DND-41 (cell line): ENCODE measurements at regions not wholly inside any gene's neighbourhood (a gene's known extent, or its start where the extent isn't known, plus 50 kb on each side); places are given as distances from the start of the nearest gene placed in this dataset.

Source experiments
- ATAC-seq: fragments of 200-7000 bp; cut with Tn5 transposase; 3 replicates; pipeline ENCODE4 v1.9.1; 2021; ENCODE audit warnings: low read depth; ENCODE audit not compliant: insufficient read depth
- DNase-seq: peaks from one replicate; pipeline ENCODE4 v3.0.0-alpha.2; 2020
- H2AFZ ChIP-seq: 2 replicates; pipeline ENCODE4 v1.6.0; 2012; ENCODE audit warnings: low read depth, low read length
- H3K27ac ChIP-seq: 2 replicates; pipeline ENCODE4 v1.5.1; 2012; ENCODE audit warnings: low read length, inconsistent platforms
- H3K27me3 ChIP-seq: fragments of 200-600 bp; sonication (generic); 2 replicates; pipeline ENCODE4 v1.6.0; 2012; ENCODE audit warnings: low read length, mild to moderate bottlenecking, inconsistent platforms; ENCODE audit not compliant: insufficient read depth, poor library complexity
- H3K36me3 ChIP-seq: 2 replicates; pipeline ENCODE4 v1.5.1; 2012; ENCODE audit warnings: low read length, inconsistent platforms; ENCODE audit not compliant: insufficient read depth
- H3K4me1 ChIP-seq: 2 replicates; pipeline ENCODE4 v1.5.1; 2012; ENCODE audit warnings: mild to moderate bottlenecking, low read length; ENCODE audit not compliant: insufficient read depth
- H3K4me2 ChIP-seq: 2 replicates; pipeline ENCODE4 v1.6.0; 2012; ENCODE audit warnings: mild to moderate bottlenecking, moderate library complexity, low read length, inconsistent platforms; ENCODE audit not compliant: insufficient read depth
- H3K4me3 ChIP-seq, 2 experiments: fragments of 200-600 bp in 1 of 2; shearing (Covaris generic) in 1 of 2; 2 replicates each; pipeline ENCODE4 v1.5.1; 2012 to 2016; ENCODE audit warnings: inconsistent platforms in 2 of 2, low read length in 2 of 2, mild to moderate bottlenecking in 2 of 2, low read depth in 1 of 2, moderate library complexity in 1 of 2
- H3K79me2 ChIP-seq: 2 replicates; pipeline ENCODE4 v1.6.0; 2012; ENCODE audit warnings: low read length, inconsistent platforms; ENCODE audit not compliant: insufficient read depth
- H3K9ac ChIP-seq: 2 replicates; pipeline ENCODE4 v1.6.0; 2012; ENCODE audit warnings: low read depth, mild to moderate bottlenecking, inconsistent platforms, low read length, moderate library complexity
- H3K9me3 ChIP-seq: 2 replicates; pipeline ENCODE4 v1.5.1; 2012; ENCODE audit warnings: low read length, moderate library complexity, mild to moderate bottlenecking, inconsistent platforms; ENCODE audit not compliant: insufficient read depth, severe bottlenecking
- H4K20me1 ChIP-seq: 2 replicates; pipeline ENCODE4 v1.6.0; 2012; ENCODE audit warnings: low read length; ENCODE audit not compliant: insufficient read depth
- EZH2 ChIP-seq: IDR thresholded peaks from 3 replicates; pipeline ENCODE4 v1.6.1; 2012; ENCODE audit warnings: borderline replicate concordance, low read depth, mild to moderate bottlenecking, moderate library complexity, low read length, inconsistent platforms; ENCODE audit not compliant: severe bottlenecking
- TF ChIP-seq, protein P1 (sequence below): IDR thresholded peaks from 2 replicates; pipeline ENCODE4 v1.5.1; 2012; ENCODE audit warnings: borderline replicate concordance, low read length, moderate library complexity, mild to moderate bottlenecking; ENCODE audit not compliant: poor library complexity, severe bottlenecking; ENCODE audit errors: extremely low read depth

DNA sequence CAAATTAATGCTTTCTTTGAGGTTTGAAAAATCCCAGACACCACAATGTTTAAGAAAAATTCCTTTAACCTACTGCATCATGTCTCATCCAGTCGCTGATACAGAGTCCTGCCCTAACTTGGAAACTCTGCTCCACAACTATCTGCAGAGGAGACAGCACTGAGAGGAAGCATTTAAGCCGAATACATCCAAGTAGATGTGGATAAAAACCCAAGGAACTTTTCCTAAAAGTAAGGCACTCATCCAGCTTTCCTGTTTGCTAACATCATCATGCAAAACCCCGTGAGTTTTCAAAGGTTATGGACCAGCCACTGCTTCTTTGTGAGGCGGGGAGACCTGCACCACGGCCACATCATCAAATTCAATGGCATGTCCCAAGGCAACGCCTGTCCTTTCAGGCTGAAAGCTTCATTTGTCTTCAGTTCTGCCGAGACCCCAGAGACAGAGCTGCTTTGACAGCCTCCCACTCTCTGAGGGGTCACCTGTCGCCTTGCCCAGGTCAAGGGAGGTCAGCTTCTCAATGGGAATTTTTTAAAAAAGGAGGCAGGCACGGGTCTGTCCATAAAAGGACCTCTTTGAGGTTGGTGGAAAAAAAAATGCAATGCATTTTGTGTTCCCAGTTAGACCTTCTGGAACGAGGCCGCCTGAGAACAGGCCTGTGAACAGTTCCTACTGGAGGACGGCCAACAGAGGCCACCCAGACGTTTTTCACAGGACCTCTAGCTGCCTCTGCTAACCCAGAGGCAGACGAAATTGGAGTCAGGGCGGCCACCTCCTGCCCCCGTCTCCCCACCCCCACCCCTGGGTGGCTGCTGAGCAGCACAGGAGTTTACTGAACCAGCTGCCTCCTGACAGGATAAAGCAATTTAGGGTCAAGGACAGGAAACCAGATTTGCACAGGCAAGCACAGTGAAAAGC lies 142.5 kb upstream of the HDDC2 start:
- no peak overlapping the region for H3K27ac ChIP-seq
- H4K20me1 ChIP-seq: no peaks in the 10 kb centered on the region
- no peak overlapping the region for H3K4me2 ChIP-seq
- H3K4me1 ChIP-seq: no peaks in the 10 kb centered on the region
- DNase-seq (no peak), ATAC-seq (no peak)
- H3K36me3 ChIP-seq: no peaks in the 10 kb centered on the region
- H3K9me3 ChIP-seq: no peaks in the 10 kb centered on the region
- H3K9ac ChIP-seq: no peak overlapping the region
- H2AFZ ChIP-seq: no peak overlapping the region
- H3K27me3 ChIP-seq: no peaks in the 10 kb centered on the region
- H3K79me2 ChIP-seq: no peaks in the 10 kb centered on the region
- no peak for TF ChIP-seq EZH2
- H3K4me3 ChIP-seq: no peak overlapping the region

DNA sequence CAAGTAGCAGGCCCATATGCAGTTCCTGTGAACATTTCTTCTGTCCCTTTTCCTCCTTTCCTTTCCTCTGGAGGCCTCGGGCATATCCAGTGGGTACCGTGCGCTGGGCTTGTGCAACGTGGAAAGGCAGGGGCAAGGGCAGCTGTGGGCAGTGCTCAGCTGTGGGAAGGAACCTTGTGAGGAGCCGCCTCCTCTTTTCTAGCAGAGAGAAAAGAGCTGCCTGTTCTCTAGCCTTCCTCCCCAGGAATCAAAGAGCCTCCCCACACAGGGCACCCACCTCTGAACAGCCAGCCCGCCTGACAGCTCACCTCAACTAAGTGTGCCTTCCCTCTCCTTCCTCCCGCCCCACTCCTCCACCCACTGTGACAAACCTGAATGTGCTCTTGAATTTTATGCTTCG lies 143.3 kb upstream of the HDDC2 start:
- no peak for TF ChIP-seq EZH2
- TF ChIP-seq, protein P1, sequence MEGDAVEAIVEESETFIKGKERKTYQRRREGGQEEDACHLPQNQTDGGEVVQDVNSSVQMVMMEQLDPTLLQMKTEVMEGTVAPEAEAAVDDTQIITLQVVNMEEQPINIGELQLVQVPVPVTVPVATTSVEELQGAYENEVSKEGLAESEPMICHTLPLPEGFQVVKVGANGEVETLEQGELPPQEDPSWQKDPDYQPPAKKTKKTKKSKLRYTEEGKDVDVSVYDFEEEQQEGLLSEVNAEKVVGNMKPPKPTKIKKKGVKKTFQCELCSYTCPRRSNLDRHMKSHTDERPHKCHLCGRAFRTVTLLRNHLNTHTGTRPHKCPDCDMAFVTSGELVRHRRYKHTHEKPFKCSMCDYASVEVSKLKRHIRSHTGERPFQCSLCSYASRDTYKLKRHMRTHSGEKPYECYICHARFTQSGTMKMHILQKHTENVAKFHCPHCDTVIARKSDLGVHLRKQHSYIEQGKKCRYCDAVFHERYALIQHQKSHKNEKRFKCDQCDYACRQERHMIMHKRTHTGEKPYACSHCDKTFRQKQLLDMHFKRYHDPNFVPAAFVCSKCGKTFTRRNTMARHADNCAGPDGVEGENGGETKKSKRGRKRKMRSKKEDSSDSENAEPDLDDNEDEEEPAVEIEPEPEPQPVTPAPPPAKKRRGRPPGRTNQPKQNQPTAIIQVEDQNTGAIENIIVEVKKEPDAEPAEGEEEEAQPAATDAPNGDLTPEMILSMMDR: no peak
- no peaks in the 10 kb centered on the region for H3K36me3 ChIP-seq
- H3K4me3 ChIP-seq: no peak overlapping the region
- no peak overlapping the region for H3K9ac ChIP-seq
- H2AFZ ChIP-seq: no peak overlapping the region
- ATAC-seq (no peak), DNase-seq (no peak)
- no peaks in the 10 kb centered on the region for H3K9me3 ChIP-seq
- no peaks in the 10 kb centered on the region for H3K4me1 ChIP-seq
- no peaks in the 10 kb centered on the region for H3K27me3 ChIP-seq
- H3K4me2 ChIP-seq: no peak overlapping the region
- no peak overlapping the region for H3K27ac ChIP-seq
- no peaks in the 10 kb centered on the region for H4K20me1 ChIP-seq
- H3K79me2 ChIP-seq: no peaks in the 10 kb centered on the region

DNA sequence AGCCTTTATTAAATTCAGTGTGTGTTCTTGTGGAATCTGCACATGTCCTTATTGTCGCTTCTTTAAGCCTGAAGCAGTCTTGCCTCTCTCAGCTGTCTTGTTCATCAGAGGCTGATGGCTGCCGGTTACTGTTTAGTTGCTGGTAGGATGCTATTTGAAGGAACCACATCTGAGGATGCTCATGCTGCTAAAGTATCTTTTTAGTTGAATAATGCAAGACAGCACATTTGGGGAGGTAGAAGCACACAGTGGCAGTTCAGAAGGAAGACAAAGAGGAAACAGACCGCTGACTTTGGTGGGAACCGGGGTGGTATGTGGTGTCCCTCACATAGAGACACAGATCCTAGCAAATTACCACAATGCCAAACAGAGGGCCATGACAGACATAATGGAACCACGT lies 144.2 kb upstream of the HDDC2 start:
- no peak for TF ChIP-seq EZH2
- TF ChIP-seq, protein P1: no peak
- H3K4me1 ChIP-seq: no peaks in the 10 kb centered on the region
- no peak for ATAC-seq

DNA sequence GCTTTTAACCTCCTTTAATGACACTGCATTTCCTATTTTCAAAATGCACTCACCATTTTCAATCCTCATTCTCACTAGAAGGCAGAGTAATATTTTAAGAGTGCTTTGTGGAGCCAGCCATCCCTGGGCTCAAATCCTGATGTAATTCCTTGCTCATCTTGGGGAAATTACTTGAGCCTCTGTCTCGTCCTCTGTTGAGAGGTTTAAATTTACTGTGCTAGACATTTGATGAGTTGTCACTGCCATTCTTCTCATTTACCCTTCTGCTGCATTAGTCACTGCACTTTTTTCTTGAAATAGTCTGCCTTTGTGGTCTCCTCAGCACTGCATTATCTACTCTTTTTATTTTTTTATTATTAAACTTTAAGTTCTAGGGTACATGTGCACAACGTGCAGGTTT lies 150.0 kb upstream of the HDDC2 start:
- DNase-seq: no peak
- H3K27ac ChIP-seq: no peak overlapping the region
- no peaks in the 10 kb centered on the region for H3K4me1 ChIP-seq
- no peaks in the 10 kb centered on the region for H4K20me1 ChIP-seq
- no peaks in the 10 kb centered on the region for H3K79me2 ChIP-seq
- no peak for ATAC-seq
- H3K27me3 ChIP-seq: no peaks in the 10 kb centered on the region
- H3K9me3 ChIP-seq: peaks cover 20% of the 10 kb centered on the region
- H3K36me3 ChIP-seq: no peaks in the 10 kb centered on the region
- TF ChIP-seq EZH2: no peak
- TF ChIP-seq, protein P1: no peak
- no peak overlapping the region for H2AFZ ChIP-seq
- no peak overlapping the region for H3K4me3 ChIP-seq
- H3K9ac ChIP-seq: no peak overlapping the region
- H3K4me2 ChIP-seq: no peak overlapping the region

More for the DNA sequence above, 144.2 kb upstream of the HDDC2 start:
- no peaks in the 10 kb centered on the region for H3K36me3 ChIP-seq
- no peak overlapping the region for H3K4me3 ChIP-seq
- no peaks in the 10 kb centered on the region for H3K79me2 ChIP-seq
- H3K9ac ChIP-seq: no peak overlapping the region
- no peak overlapping the region for H3K4me2 ChIP-seq
- no peak overlapping the region for H2AFZ ChIP-seq
- no peaks in the 10 kb centered on the region for H3K9me3 ChIP-seq
- DNase-seq: no peak
- no peaks in the 10 kb centered on the region for H3K27me3 ChIP-seq
- no peak overlapping the region for H3K27ac ChIP-seq
- H4K20me1 ChIP-seq: no peaks in the 10 kb centered on the region
